ENCODE measurements at regions not wholly inside any gene's neighbourhood (a gene's known extent, or its start where the extent isn't known, plus 50 kb on each side); places are given as distances from the start of the nearest gene placed in this dataset.
"Not testable (repeated sequence)": the region's sequence is repeated elsewhere in the genome, so short reads cannot be mapped to it uniquely, and the experiment has no call there.

DNA sequence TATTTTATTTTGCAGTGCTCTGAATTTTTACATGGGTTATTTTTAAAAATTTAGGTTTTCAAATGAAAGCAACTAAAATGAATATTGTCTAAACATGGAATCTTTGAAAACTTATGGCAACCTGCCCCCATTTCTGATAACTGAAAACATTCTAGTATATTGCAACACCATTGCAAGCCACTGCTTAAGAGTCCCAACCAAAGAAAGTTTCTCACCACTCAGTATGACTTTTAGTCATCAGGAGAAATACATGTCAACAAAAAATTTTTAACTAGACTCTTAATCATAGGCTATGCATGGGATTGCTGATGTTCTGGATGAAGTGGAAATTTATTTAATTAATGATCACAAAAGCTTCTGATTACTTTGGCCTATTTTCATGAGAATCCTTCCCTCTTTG lies 112.1 kb downstream of the TNFSF18 start:
- intact Hi-C loops (cut with DNase I) = no loop called here
- H3K9me3 ChIP-seq = no peaks in the 10 kb centered on the region
- H3K4me1 ChIP-seq = peaks cover 11% of the 10 kb centered on the region
- H3K4me3 ChIP-seq = no peak overlapping the region
- H3K27me3 ChIP-seq = no peaks in the 10 kb centered on the region
- no peaks in the 10 kb centered on the region for H3K36me3 ChIP-seq
- TF ChIP-seq, protein P1, sequence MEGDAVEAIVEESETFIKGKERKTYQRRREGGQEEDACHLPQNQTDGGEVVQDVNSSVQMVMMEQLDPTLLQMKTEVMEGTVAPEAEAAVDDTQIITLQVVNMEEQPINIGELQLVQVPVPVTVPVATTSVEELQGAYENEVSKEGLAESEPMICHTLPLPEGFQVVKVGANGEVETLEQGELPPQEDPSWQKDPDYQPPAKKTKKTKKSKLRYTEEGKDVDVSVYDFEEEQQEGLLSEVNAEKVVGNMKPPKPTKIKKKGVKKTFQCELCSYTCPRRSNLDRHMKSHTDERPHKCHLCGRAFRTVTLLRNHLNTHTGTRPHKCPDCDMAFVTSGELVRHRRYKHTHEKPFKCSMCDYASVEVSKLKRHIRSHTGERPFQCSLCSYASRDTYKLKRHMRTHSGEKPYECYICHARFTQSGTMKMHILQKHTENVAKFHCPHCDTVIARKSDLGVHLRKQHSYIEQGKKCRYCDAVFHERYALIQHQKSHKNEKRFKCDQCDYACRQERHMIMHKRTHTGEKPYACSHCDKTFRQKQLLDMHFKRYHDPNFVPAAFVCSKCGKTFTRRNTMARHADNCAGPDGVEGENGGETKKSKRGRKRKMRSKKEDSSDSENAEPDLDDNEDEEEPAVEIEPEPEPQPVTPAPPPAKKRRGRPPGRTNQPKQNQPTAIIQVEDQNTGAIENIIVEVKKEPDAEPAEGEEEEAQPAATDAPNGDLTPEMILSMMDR (IDR thresholded peaks at IDR 0.05) = no peak
- no peak for ATAC-seq
- no peak overlapping the region for H3K27ac ChIP-seq
- DNase-seq = no peak

DNA sequence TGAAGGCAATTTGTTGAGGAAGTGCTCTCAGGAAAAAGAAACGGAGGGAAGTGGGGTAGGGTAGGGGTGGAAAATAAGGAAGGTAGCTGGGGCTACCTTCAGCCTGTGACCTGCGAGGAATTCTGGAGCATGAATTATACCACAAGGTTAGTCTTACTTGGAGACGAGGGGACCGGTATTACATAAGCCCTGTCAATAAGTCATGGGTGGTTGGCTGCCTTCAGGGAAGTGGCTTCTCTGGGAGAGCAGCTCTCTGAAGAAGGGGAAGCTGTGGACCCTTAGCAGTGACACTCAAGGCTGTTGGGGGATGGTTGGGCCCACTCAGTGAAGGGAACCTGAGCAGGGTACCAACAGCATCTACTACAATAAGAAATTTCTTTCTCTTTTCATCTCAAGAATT lies 111.3 kb downstream of the TNFSF18 start:
- intact Hi-C loops (cut with DNase I) = no loop called here

DNA sequence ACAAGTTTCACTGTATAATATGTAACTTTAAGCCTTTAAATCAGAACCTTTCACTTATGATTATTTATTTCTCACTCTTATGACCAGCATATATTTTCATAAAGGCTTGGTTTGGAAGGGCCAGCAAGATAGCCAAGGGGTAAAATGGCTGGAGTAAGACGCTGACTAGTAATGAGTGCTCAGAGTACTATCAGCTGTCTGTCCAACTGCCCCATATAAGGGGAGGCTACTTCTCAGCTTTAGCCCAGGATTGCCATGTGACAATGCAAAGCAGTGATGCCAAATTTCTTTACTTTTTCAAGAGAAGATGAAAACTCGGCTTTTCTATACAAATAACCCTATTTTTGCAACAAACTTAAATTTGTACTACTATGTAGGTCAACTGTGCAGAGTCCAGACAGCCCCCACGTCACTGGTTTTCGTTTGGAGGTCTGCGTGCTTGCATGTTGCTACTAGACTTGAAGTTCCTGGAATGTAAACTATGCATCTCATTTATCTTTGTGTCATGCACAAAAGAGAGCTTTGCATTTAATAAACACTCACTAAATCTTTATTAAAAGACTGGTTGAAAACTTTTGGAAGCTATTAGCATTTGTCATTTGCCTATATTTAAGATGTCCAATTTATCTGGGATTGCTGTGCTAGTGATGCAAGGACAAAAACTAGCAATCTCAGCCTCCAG lies 110.4 kb downstream of the TNFSF18 start:
- TF ChIP-seq, protein P1 (IDR thresholded peaks at IDR 0.05) = no peak
- intact Hi-C loops (cut with DNase I) = no loop called here
- Histone ChIP-seq H3K27ac (no peak overlapping the region), H3K36me3 (no peaks in the 10 kb centered on the region), H3K4me3 (no peak overlapping the region), H3K9me3 (no peaks in the 10 kb centered on the region), H3K27me3 (no peaks in the 10 kb centered on the region), H3K4me1 (no peaks in the 10 kb centered on the region)
- DNase-seq (no peak), ATAC-seq (no peak)

More for the DNA sequence above, 111.3 kb downstream of the TNFSF18 start:
- Histone ChIP-seq H3K9me3 (no peaks in the 10 kb centered on the region), H3K27ac (no peak overlapping the region), H3K4me1 (peaks cover 3% of the 10 kb centered on the region), H3K27me3 (no peaks in the 10 kb centered on the region), H3K4me3 (no peak overlapping the region), H3K36me3 (no peaks in the 10 kb centered on the region)
- ATAC-seq (peak; percentile 35), DNase-seq (no peak)
- TF ChIP-seq, protein P1 (IDR thresholded peaks at IDR 0.05) = no peak

DNA sequence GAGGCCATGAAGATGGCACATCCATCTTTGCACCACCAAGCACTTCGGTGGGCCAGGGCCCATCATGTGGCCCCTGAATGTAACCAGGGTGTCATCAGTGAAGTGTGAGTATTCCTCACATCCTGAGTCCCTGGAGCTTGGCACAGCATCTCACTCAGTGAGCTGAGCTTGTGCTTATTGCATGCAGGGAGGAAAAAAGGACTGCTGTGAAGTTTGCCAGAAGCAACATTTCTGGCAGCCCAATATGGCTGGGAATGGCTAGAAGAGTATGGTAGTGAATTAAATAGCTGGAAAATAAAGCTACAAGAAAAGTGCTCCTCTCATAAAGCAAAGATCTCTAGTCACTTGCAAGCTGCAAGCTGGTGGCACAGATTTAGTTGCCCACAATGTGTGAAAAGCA lies 109.3 kb downstream of the TNFSF18 start:
- intact Hi-C loops (cut with DNase I) = no loop called here
- Histone ChIP-seq H3K36me3 (no peaks in the 10 kb centered on the region), H3K27me3 (no peaks in the 10 kb centered on the region), H3K4me3 (no peak overlapping the region), H3K4me1 (no peaks in the 10 kb centered on the region), H3K27ac (no peak overlapping the region), H3K9me3 (no peaks in the 10 kb centered on the region)
- ATAC-seq = no peak
- no peak for DNase-seq
- TF ChIP-seq, protein P1 (IDR thresholded peaks at IDR 0.05) = no peak

DNA sequence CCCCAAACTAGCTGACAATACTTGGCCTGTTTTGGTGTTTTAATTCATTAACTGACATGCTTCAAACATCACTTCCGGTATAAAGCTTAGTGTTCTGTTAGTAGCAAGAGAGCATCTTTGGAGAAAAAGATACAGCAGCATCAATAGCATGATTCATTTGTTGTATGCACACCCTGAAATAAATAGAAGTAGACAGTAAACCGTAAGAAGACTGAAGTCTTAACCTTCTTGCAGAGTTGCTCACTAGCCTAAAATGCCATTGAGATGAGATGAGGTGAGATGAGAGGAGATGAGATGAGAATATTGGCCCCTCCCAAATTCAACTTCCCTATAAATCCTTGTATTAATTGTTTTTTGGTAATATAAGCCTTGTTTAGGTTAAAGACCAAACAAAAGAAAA lies 108.8 kb downstream of the TNFSF18 start:
- no peak for ATAC-seq
- Histone ChIP-seq H3K27me3 (no peaks in the 10 kb centered on the region), H3K36me3 (no peaks in the 10 kb centered on the region), H3K4me1 (peaks cover 3% of the 10 kb centered on the region), H3K9me3 (no peaks in the 10 kb centered on the region), H3K4me3 (no peak overlapping the region), H3K27ac (no peak overlapping the region)
- no peak for DNase-seq
- intact Hi-C loops (cut with DNase I) = no loop called here
- TF ChIP-seq, protein P1 (IDR thresholded peaks at IDR 0.05) = no peak

DNA sequence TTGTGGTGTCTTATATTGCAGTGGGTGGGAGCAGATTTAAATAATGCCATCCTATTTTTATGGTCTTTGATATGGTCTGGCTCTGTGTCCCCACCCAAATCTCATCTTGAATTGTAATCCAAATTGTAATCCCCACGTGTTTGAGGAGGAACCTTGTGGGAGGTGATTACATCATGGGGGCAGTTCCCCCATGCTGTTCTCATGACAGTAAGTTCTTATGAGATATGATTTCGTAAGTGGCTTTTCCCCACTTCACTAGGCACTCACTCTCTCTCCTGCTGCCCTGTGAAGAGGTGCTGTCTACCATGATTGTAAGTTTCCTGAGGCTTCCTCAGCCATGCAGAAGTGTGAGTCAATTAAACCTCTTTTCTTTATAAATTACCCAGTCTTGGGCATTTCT lies 107.6 kb downstream of the TNFSF18 start:
- H3K9me3 ChIP-seq; H3K27ac ChIP-seq; H3K27me3 ChIP-seq; H3K4me3 ChIP-seq; DNase-seq; intact Hi-C loops (cut with DNase I); ATAC-seq; H3K36me3 ChIP-seq; H3K4me1 ChIP-seq: not testable (repeated sequence)
